ENCODE measurements at regions not wholly inside any gene's neighbourhood (a gene's known extent, or its start where the extent isn't known, plus 50 kb on each side); places are given as distances from the start of the nearest gene placed in this dataset.

DNA sequence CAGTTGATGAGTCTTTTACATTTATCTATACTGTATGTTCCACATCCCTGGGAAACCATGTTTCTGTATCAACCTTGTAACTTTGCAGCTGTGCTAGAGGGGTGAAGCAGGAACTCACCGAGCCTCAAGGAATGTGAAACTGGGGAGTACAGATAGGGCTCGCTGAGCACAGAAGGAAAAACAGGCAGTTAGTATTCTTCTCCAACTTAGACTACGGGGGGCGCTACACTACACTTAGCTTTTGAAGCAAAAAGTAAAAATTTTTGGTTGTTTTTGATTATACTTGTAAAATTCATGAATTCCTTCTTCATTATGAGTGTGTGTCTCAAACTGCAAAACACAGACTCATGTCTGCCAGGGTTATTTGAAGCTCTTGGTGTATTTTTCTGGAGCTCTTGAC, 132.7 kb upstream of the RGMA start:
- H3K9me3 ChIP-seq = no peaks in the 10 kb centered on the region
- intact Hi-C loops (cut with DNase I; ENCODE audit: low total_unique reads) = no loop called here
- 42 to 59% methylated on average over 4 of the region's 4 CpGs for WGBS, 2 donors
- H3K27ac ChIP-seq = no peak overlapping the region
- no peak for TF ChIP-seq POLR2A (IDR thresholded peaks at IDR 0.05)
- TF ChIP-seq, protein P1, sequence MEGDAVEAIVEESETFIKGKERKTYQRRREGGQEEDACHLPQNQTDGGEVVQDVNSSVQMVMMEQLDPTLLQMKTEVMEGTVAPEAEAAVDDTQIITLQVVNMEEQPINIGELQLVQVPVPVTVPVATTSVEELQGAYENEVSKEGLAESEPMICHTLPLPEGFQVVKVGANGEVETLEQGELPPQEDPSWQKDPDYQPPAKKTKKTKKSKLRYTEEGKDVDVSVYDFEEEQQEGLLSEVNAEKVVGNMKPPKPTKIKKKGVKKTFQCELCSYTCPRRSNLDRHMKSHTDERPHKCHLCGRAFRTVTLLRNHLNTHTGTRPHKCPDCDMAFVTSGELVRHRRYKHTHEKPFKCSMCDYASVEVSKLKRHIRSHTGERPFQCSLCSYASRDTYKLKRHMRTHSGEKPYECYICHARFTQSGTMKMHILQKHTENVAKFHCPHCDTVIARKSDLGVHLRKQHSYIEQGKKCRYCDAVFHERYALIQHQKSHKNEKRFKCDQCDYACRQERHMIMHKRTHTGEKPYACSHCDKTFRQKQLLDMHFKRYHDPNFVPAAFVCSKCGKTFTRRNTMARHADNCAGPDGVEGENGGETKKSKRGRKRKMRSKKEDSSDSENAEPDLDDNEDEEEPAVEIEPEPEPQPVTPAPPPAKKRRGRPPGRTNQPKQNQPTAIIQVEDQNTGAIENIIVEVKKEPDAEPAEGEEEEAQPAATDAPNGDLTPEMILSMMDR (IDR thresholded peaks at IDR 0.05) = peak in 1 of 3 experiments; percentile 13
- H3K27me3 ChIP-seq = no peaks in the 10 kb centered on the region
- H3K36me3 ChIP-seq (ENCODE audit: low read depth, missing control alignments) = no peaks in the 10 kb centered on the region
- DNase-seq = no peak
- no peak overlapping the region for H3K4me3 ChIP-seq
- no peaks in the 10 kb centered on the region for H3K4me1 ChIP-seq

DNA sequence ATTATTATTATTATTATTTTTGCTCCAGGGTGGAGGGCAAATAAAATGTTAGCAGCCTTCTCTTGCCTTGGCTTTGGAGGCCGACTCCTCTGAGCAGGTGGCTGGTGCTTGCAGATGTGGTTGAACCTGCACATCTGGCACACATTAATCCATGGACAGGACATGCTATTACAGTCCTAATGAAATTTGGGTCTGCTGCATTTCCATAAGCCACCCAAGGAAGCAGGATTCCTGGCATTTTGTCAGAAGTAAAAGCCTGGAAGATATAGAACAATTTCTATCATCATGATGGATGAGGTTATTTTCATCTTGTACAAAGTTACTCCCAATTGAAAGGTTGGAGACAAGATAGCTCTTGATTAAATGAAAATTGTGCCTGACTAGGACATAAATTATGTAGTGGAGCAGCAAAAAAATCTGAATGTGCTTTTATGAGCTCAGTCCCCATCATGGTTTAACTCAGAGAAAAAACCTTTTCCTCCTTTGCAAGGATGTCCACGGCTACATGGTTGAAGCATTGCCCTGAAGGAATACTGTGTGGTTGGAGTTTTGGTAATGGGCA, 130.9 kb upstream of the RGMA start:
- no peaks in the 10 kb centered on the region for H3K9me3 ChIP-seq
- no peak for DNase-seq
- H3K4me3 ChIP-seq = no peak overlapping the region
- no peaks in the 10 kb centered on the region for H3K36me3 ChIP-seq (ENCODE audit: low read depth, missing control alignments)
- TF ChIP-seq, protein P1 (IDR thresholded peaks at IDR 0.05) = no peak
- no peak for TF ChIP-seq POLR2A (IDR thresholded peaks at IDR 0.05)
- intact Hi-C loops (cut with DNase I; ENCODE audit: low total_unique reads) = no loop called here
- H3K27ac ChIP-seq = no peak overlapping the region
- whole genome bisulfite sequencing, 2 donors = 60 to 68% methylated on average over 2 of the region's 2 CpGs
- H3K4me1 ChIP-seq = no peaks in the 10 kb centered on the region
- H3K27me3 ChIP-seq = no peaks in the 10 kb centered on the region

DNA sequence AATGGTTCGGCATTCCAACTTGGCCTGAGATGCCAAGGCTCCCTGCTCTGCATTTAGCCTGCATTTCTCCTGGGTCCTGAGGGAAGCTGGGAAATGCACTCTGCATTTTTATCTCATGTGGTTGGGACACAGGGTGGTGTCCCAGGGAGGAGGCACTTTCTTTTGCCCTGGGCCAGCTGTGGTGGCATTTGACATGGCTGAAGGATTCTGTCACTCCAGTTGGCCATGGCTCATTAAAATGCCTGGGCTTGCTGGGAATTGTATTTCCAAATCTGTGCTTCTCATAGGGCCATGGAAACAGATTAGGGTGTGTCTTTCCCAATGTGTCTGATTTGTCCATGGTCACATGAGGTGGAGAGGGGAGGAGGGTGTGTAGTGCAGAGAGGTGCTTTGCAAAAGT, 128.3 kb upstream of the RGMA start:
- Histone ChIP-seq H3K27ac (no peak overlapping the region), H3K27me3 (no peaks in the 10 kb centered on the region), H3K9me3 (no peaks in the 10 kb centered on the region), H3K36me3 (ENCODE audit: low read depth, missing control alignments) (no peaks in the 10 kb centered on the region), H3K4me1 (no peaks in the 10 kb centered on the region), H3K4me3 (no peak overlapping the region)
- intact Hi-C loops (cut with DNase I; ENCODE audit: low total_unique reads) = no loop called here
- WGBS, 2 donors = 67 to 100% methylated on average over 1 of the region's 1 CpG
- no peak for DNase-seq
- no peak for TF ChIP-seq POLR2A (IDR thresholded peaks at IDR 0.05)
- TF ChIP-seq, protein P1 (IDR thresholded peaks at IDR 0.05) = no peak

DNA sequence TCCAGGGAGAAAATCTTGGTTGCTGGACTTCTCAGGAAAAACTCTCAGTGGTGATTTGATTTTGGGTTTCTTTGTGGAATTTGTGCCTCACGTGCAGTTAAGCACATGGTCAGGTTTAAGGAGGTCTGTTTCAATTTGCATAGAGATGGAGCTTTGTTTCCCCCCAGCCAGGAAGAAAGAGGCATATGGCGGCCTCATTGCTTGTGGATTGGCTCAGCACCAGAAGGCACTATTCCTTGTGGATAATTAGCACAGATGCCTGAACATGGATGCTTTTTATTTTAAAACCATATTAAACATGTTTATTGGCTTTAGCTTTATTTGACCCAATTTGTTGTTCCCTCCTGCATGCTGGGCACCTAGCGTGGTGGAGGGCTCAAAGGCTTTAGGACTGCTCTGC, 125.1 kb upstream of the RGMA start:
- Histone ChIP-seq H3K9me3 (no peaks in the 10 kb centered on the region), H3K4me3 (no peak overlapping the region), H3K4me1 (no peaks in the 10 kb centered on the region), H3K27ac (no peak overlapping the region), H3K36me3 (ENCODE audit: low read depth, missing control alignments) (no peaks in the 10 kb centered on the region), H3K27me3 (no peaks in the 10 kb centered on the region)
- intact Hi-C loops (cut with DNase I; ENCODE audit: low total_unique reads) = no loop called here
- no peak for DNase-seq
- no peak for TF ChIP-seq POLR2A (IDR thresholded peaks at IDR 0.05)
- TF ChIP-seq, protein P1 (IDR thresholded peaks at IDR 0.05) = no peak
- WGBS, 2 donors = 75 to 90% methylated on average over 3 of the region's 3 CpGs

DNA sequence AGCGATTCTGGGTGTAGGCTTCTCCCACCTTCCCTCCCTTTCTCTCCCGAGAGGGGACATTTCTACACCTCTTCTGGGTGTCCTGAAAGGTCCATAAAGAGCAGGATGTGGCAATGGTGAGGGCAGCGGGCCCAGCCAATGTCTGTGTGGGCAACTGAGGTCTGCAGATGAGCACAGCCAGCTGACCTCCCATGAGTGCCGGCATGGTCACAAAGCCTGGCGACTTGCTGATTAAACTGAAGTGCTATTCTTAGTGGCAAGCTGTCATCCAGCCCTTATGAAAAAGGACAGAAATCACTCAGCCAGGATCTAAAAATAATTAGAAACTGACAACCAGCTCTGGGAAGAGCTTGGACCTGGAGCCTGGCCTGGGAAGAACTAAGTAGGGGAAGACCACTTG, 124.3 kb upstream of the RGMA start:
- Histone ChIP-seq H3K4me3 (no peak overlapping the region), H3K4me1 (no peaks in the 10 kb centered on the region), H3K27me3 (no peaks in the 10 kb centered on the region), H3K36me3 (ENCODE audit: low read depth, missing control alignments) (no peaks in the 10 kb centered on the region), H3K9me3 (no peaks in the 10 kb centered on the region), H3K27ac (no peak overlapping the region)
- no peak for DNase-seq
- TF ChIP-seq, protein P1 (IDR thresholded peaks at IDR 0.05) = no peak
- no peak for TF ChIP-seq POLR2A (IDR thresholded peaks at IDR 0.05)
- WGBS, 2 donors = 89 to 90% methylated on average over 5 of the region's 5 CpGs
- intact Hi-C loops (cut with DNase I; ENCODE audit: low total_unique reads) = no loop called here

All from testis (tissue), 2 donors.